HEK293 (cell line): ENCODE measurements at regions not wholly inside any gene's neighbourhood (a gene's known extent, or its start where the extent isn't known, plus 50 kb on each side); places are given as distances from the start of the nearest gene placed in this dataset.

Source experiments
- CTCF ChIA-PET: fragments of 350-600 bp; formaldehyde crosslinking; extraction: SDS; loops from one replicate; lab custom pipeline; 2021; ENCODE audit warnings: antibody characterized with exemption; lab: Yijun Ruan, JAX
- POLR2A ChIA-PET: fragments of 300-600 bp; formaldehyde crosslinking; extraction: SDS; loops from one replicate; lab custom pipeline; 2020; ENCODE audit warnings: antibody characterized with exemption, inconsistent platforms; lab: Yijun Ruan, JAX
- H3K27ac ChIP-seq: fragments of 200-500 bp; sonication (Bioruptor generic); 2 replicates; pipeline ENCODE4 v1.5.1; 2014; ENCODE audit warnings: low read depth, low read length, control low read depth, inconsistent platforms; ENCODE audit errors: extremely low read depth
- H3K36me3 ChIP-seq, 2 experiments: fragments of 200-500 bp in 1 of 2; sonication (Bioruptor generic) in 1 of 2; 1 replicate in 1 of 2; 2 replicates in 1 of 2; pipeline ENCODE4 v1.5.1; 2014 to 2017; ENCODE audit warnings: inconsistent platforms in 2 of 2, low read length in 2 of 2; ENCODE audit not compliant: control insufficient read depth in 2 of 2, insufficient read depth in 1 of 2
- H3K4me1 ChIP-seq: fragments of 200-500 bp; sonication (Bioruptor generic); 2 replicates; pipeline ENCODE4 v1.5.1; 2014; ENCODE audit warnings: mild to moderate bottlenecking, low read length, inconsistent platforms; ENCODE audit not compliant: control insufficient read depth, insufficient read depth
- H3K4me3 ChIP-seq: 2 replicates; pipeline ENCODE4 v1.5.1; 2011; ENCODE audit warnings: low read depth, mild to moderate bottlenecking, control low read depth, low read length, moderate library complexity
- H3K9me3 ChIP-seq: fragments of 200-500 bp; sonication (Bioruptor generic); 2 replicates; pipeline ENCODE4 v1.5.1; 2014; ENCODE audit warnings: low read depth, low read length, inconsistent platforms; ENCODE audit not compliant: control insufficient read depth, insufficient read depth
- BCL11A ChIP-seq: fragments of 450-650 bp; formaldehyde crosslinking; IDR thresholded peaks from 2 replicates; pipeline ENCODE4 v1.5.1; 2016; ENCODE audit warnings: low read depth, missing biosample characterization, missing genetic modification characterization
- KLF1 ChIP-seq: fragments of 450-650 bp; formaldehyde crosslinking; IDR thresholded peaks from 2 replicates; pipeline ENCODE4 v1.5.1; 2016; ENCODE audit warnings: missing biosample characterization, missing genetic modification characterization
- KLF8 ChIP-seq: fragments of 450-650 bp; formaldehyde crosslinking; IDR thresholded peaks from 2 replicates; pipeline ENCODE4 v1.5.1; 2016; ENCODE audit warnings: missing biosample characterization, missing genetic modification characterization
- SETDB1 ChIP-seq: IDR thresholded peaks from one replicate; pipeline ENCODE4 v1.6.1; 2017; ENCODE audit warnings: mild to moderate bottlenecking, low read length, moderate library complexity, mixed read lengths; ENCODE audit not compliant: insufficient read length
- ZBTB21 ChIP-seq: fragments of 450-650 bp; formaldehyde crosslinking; IDR thresholded peaks from 2 replicates; pipeline ENCODE4 v1.5.1; 2017; ENCODE audit warnings: missing biosample characterization, missing genetic modification characterization
- ZBTB44 ChIP-seq: fragments of 450-650 bp; IDR thresholded peaks from 2 replicates; pipeline ENCODE4 v1.5.1; 2018; ENCODE audit warnings: missing biosample characterization, mild to moderate bottlenecking, missing genetic modification characterization
- ZFP41 ChIP-seq: fragments of 450-650 bp; formaldehyde crosslinking; IDR thresholded peaks from 2 replicates; pipeline ENCODE4 v1.5.1; 2016; ENCODE audit warnings: missing biosample characterization, missing genetic modification characterization, borderline replicate concordance
- ZIC2 ChIP-seq: fragments of 450-650 bp; formaldehyde crosslinking; IDR thresholded peaks from 2 replicates; pipeline ENCODE4 v1.5.1; 2016; ENCODE audit warnings: missing biosample characterization, missing genetic modification characterization
- ZNF10 ChIP-seq: fragments of 450-650 bp; formaldehyde crosslinking; IDR thresholded peaks from 2 replicates; pipeline ENCODE4 v1.5.1; 2017; ENCODE audit warnings: missing biosample characterization, missing genetic modification characterization
- ZNF140 ChIP-seq: fragments of 450-650 bp; formaldehyde crosslinking; IDR thresholded peaks from 2 replicates; pipeline ENCODE4 v1.5.1; 2016; ENCODE audit warnings: missing biosample characterization, missing genetic modification characterization
- ZNF280D ChIP-seq: fragments of 450-650 bp; formaldehyde crosslinking; IDR thresholded peaks from 2 replicates; pipeline ENCODE4 v1.5.1; 2016; ENCODE audit warnings: missing biosample characterization, missing genetic modification characterization
- ZNF354C ChIP-seq: fragments of 450-650 bp; formaldehyde crosslinking; IDR thresholded peaks from 2 replicates; pipeline ENCODE4 v1.5.1; 2016; ENCODE audit warnings: missing biosample characterization, missing genetic modification characterization, low read depth, borderline replicate concordance
- ZNF501 ChIP-seq: fragments of 450-650 bp; formaldehyde crosslinking; IDR thresholded peaks from 2 replicates; pipeline ENCODE4 v1.5.1; 2016; ENCODE audit warnings: missing biosample characterization, missing genetic modification characterization
- ZNF513 ChIP-seq: fragments of 450-650 bp; IDR thresholded peaks from 2 replicates; pipeline ENCODE4 v1.5.1; 2018; ENCODE audit warnings: missing biosample characterization, missing genetic modification characterization
- ZNF514 ChIP-seq: fragments of 450-650 bp; formaldehyde crosslinking; IDR thresholded peaks from 2 replicates; pipeline ENCODE4 v1.5.1; 2016; ENCODE audit warnings: missing biosample characterization, missing genetic modification characterization
- ZNF558 ChIP-seq: fragments of 450-650 bp; formaldehyde crosslinking; IDR thresholded peaks from 2 replicates; pipeline ENCODE4 v1.5.1; 2016; ENCODE audit warnings: missing biosample characterization, missing genetic modification characterization
- ZNF610 ChIP-seq: fragments of 450-650 bp; formaldehyde crosslinking; IDR thresholded peaks from 2 replicates; pipeline ENCODE4 v1.5.1; 2016; ENCODE audit warnings: missing biosample characterization, missing genetic modification characterization, borderline replicate concordance
- ZNF621 ChIP-seq: fragments of 450-650 bp; formaldehyde crosslinking; IDR thresholded peaks from 2 replicates; pipeline ENCODE4 v1.5.1; 2017; ENCODE audit warnings: missing biosample characterization, missing genetic modification characterization
- ZNF623 ChIP-seq: fragments of 450-650 bp; formaldehyde crosslinking; IDR thresholded peaks from 2 replicates; pipeline ENCODE4 v1.5.1; 2016; ENCODE audit warnings: missing biosample characterization, missing genetic modification characterization
- ZNF624 ChIP-seq: fragments of 450-650 bp; formaldehyde crosslinking; IDR thresholded peaks from 2 replicates; pipeline ENCODE4 v1.5.1; 2017; ENCODE audit warnings: missing biosample characterization, missing genetic modification characterization
- ZNF629 ChIP-seq: fragments of 450-650 bp; formaldehyde crosslinking; IDR thresholded peaks from 2 replicates; pipeline ENCODE4 v1.5.1; 2017; ENCODE audit warnings: missing biosample characterization, missing genetic modification characterization
- ZNF658 ChIP-seq: fragments of 450-650 bp; formaldehyde crosslinking; IDR thresholded peaks from 2 replicates; pipeline ENCODE4; 2016; ENCODE audit warnings: missing biosample characterization, missing genetic modification characterization
- ZNF792 ChIP-seq: fragments of 450-650 bp; formaldehyde crosslinking; IDR thresholded peaks from 2 replicates; pipeline ENCODE4 v1.5.1; 2016; ENCODE audit warnings: missing biosample characterization, missing genetic modification characterization
- ZSCAN16 ChIP-seq: fragments of 450-650 bp; formaldehyde crosslinking; IDR thresholded peaks from 2 replicates; pipeline ENCODE4 v1.5.1; 2016; ENCODE audit warnings: missing biosample characterization, missing genetic modification characterization

GRCh38 chr2:160555420-160556071 is 61.9 kb upstream of the RBMS1 start:
- Histone ChIP-seq H3K4me1 (0 out of 2 replicates have a peak, but pooled peaks cover 2% of the 10 kb centered on the region), H3K4me3 (no peak overlapping the region), H3K27ac (no peak overlapping the region), H3K36me3 (no peaks in the 10 kb centered on the region), H3K9me3 (no peaks in the 10 kb centered on the region)
- CTCF ChIA-PET, result no interaction called here
- TF ChIP-seq ZNF624 (no peak), ZNF629 (no peak), ZNF658 (no peak), ZFP41 (tag by site-specific recombination) (no peak), KLF8 (tag by site-specific recombination) (no peak), ZNF501 (tag by site-specific recombination) (no peak), ZBTB21 (tag by site-specific recombination) (no peak), ZNF621 (tag by site-specific recombination) (no peak), SETDB1 (no peak), ZNF514 (tag by site-specific recombination) (no peak), ZNF513 (tag by site-specific recombination) (no peak), ZNF623 (tag by site-specific recombination) (no peak), ZNF280D (tag by site-specific recombination) (no peak), ZBTB44 (tag by site-specific recombination) (no peak)
- POLR2A ChIA-PET, result no interaction called here

GRCh38 chr2:160557903-160558302 is 64.3 kb upstream of the RBMS1 start:
- POLR2A ChIA-PET, result no interaction called here
- TF ChIP-seq ZNF140 (tag by site-specific recombination), result no peak
- no peak for TF ChIP-seq ZNF558 (tag by site-specific recombination)
- no peak for TF ChIP-seq ZNF792
- Histone ChIP-seq H3K36me3 (no peaks in the 10 kb centered on the region), H3K4me1 (no peaks in the 10 kb centered on the region), H3K4me3 (no peak overlapping the region), H3K9me3 (no peaks in the 10 kb centered on the region), H3K27ac (no peak overlapping the region)
- CTCF ChIA-PET, result no interaction called here

- POLR2A ChIA-PET, result no interaction called here
- CTCF ChIA-PET, result interaction anchor here (0.6 kb wide), 1 partner anchor 20 kb away, joined by 4 read pairs; no protein-coding TSS in a partner anchor
Measured at GRCh38 chr2:160558531-160558930, 64.9 kb upstream of the RBMS1 start.

More at GRCh38 chr2:160558531-160558930, 64.9 kb upstream of the RBMS1 start:
- Histone ChIP-seq H3K4me1 (no peaks in the 10 kb centered on the region), H3K9me3 (no peaks in the 10 kb centered on the region), H3K4me3 (no peak overlapping the region)
- TF ChIP-seq ZSCAN16, result no peak
- TF ChIP-seq ZNF501 (tag by site-specific recombination), result no peak
- TF ChIP-seq ZNF610 (tag by site-specific recombination), result no peak
- TF ChIP-seq ZNF354C (tag by site-specific recombination), result no peak
- TF ChIP-seq ZNF10 (tag by site-specific recombination), result no peak
- TF ChIP-seq ZIC2 (tag by site-specific recombination), result no peak
- no peak for TF ChIP-seq BCL11A (tag by site-specific recombination)
- no peak for TF ChIP-seq KLF1 (tag by site-specific recombination)
- no peak for TF ChIP-seq ZNF629
- TF ChIP-seq, all 188 proteins: peak for 0
- Histone ChIP-seq H3K36me3 (no peaks in the 10 kb centered on the region), H3K27ac (no peak overlapping the region)
